ENCODE measurements at regions not wholly inside any gene's neighbourhood (a gene's known extent, or its start where the extent isn't known, plus 50 kb on each side); places are given as distances from the start of the nearest gene placed in this dataset.

GRCh38 chr6:19107468-19107867 lies 720.3 kb downstream of the RNF144B start:
- H3K79me2 ChIP-seq (ENCODE audit: insufficient read depth, low read length): no peaks in the 10 kb centered on the region
- H3K27me3 ChIP-seq (ENCODE audit: insufficient read depth, low read length, poor library complexity): no peaks in the 10 kb centered on the region
- no peak overlapping the region for H3K4me3 ChIP-seq (ENCODE audit: low read depth in 1 of 2, low read length in 2 of 2)
- H3K9ac ChIP-seq (ENCODE audit: low read depth, low read length): no peak overlapping the region
- H3K4me2 ChIP-seq (ENCODE audit: insufficient read depth, low read length): no peak overlapping the region
- H4K20me1 ChIP-seq (ENCODE audit: insufficient read depth, low read length): no peaks in the 10 kb centered on the region
- no peak for ATAC-seq (ENCODE audit: insufficient read depth, low read depth)
- no peaks in the 10 kb centered on the region for H3K9me3 ChIP-seq (ENCODE audit: insufficient read depth, low read length, severe bottlenecking)
- no peak overlapping the region for H3K27ac ChIP-seq (ENCODE audit: low read length)
- H3K4me1 ChIP-seq (ENCODE audit: insufficient read depth, low read length): no peaks in the 10 kb centered on the region
- H2AFZ ChIP-seq (ENCODE audit: low read depth, low read length): no peak overlapping the region
- H3K36me3 ChIP-seq (ENCODE audit: insufficient read depth, low read length): no peaks in the 10 kb centered on the region
- no peak for DNase-seq
- TF ChIP-seq CTCF (IDR thresholded peaks at IDR 0.05; ENCODE audit: borderline replicate concordance, extremely low read depth, low read length, poor library complexity, severe bottlenecking) (no peak), EZH2 (IDR thresholded peaks at IDR 0.05; ENCODE audit: borderline replicate concordance, low read depth, low read length, severe bottlenecking) (no peak)

- Histone ChIP-seq H3K9me3 (ENCODE audit: insufficient read depth, low read length, severe bottlenecking) (no peaks in the 10 kb centered on the region), H3K4me2 (ENCODE audit: insufficient read depth, low read length) (no peak overlapping the region), H2AFZ (ENCODE audit: low read depth, low read length) (no peak overlapping the region), H3K4me1 (ENCODE audit: insufficient read depth, low read length) (no peaks in the 10 kb centered on the region), H3K27ac (ENCODE audit: low read length) (no peak overlapping the region), H3K27me3 (ENCODE audit: insufficient read depth, low read length, poor library complexity) (no peaks in the 10 kb centered on the region), H3K9ac (ENCODE audit: low read depth, low read length) (no peak overlapping the region), H3K4me3 (ENCODE audit: low read depth in 1 of 2, low read length in 2 of 2) (no peak overlapping the region), H3K79me2 (ENCODE audit: insufficient read depth, low read length) (no peaks in the 10 kb centered on the region), H4K20me1 (ENCODE audit: insufficient read depth, low read length) (no peaks in the 10 kb centered on the region), H3K36me3 (ENCODE audit: insufficient read depth, low read length) (no peaks in the 10 kb centered on the region)
- DNase-seq (no peak), ATAC-seq (ENCODE audit: insufficient read depth, low read depth) (no peak)
- no peak for TF ChIP-seq EZH2 (IDR thresholded peaks at IDR 0.05; ENCODE audit: borderline replicate concordance, low read depth, low read length, severe bottlenecking)
- no peak for TF ChIP-seq CTCF (IDR thresholded peaks at IDR 0.05; ENCODE audit: borderline replicate concordance, extremely low read depth, low read length, poor library complexity, severe bottlenecking)
These were observed 715.6 kb upstream of the ID4 start for GRCh38 chr6:19121521-19121920.

- ATAC-seq (ENCODE audit: insufficient read depth, low read depth): no peak
- H3K27me3 ChIP-seq (ENCODE audit: insufficient read depth, low read length, poor library complexity): no peaks in the 10 kb centered on the region
- no peaks in the 10 kb centered on the region for H4K20me1 ChIP-seq (ENCODE audit: insufficient read depth, low read length)
- no peaks in the 10 kb centered on the region for H3K79me2 ChIP-seq (ENCODE audit: insufficient read depth, low read length)
- H3K36me3 ChIP-seq (ENCODE audit: insufficient read depth, low read length): no peaks in the 10 kb centered on the region
- no peak overlapping the region for H3K4me3 ChIP-seq (ENCODE audit: low read depth in 1 of 2, low read length in 2 of 2)
- no peaks in the 10 kb centered on the region for H3K4me1 ChIP-seq (ENCODE audit: insufficient read depth, low read length)
- DNase-seq: no peak
- H3K9me3 ChIP-seq (ENCODE audit: insufficient read depth, low read length, severe bottlenecking): no peaks in the 10 kb centered on the region
- H2AFZ ChIP-seq (ENCODE audit: low read depth, low read length): no peak overlapping the region
- H3K27ac ChIP-seq (ENCODE audit: low read length): no peak overlapping the region
- H3K9ac ChIP-seq (ENCODE audit: low read depth, low read length): no peak overlapping the region
- no peak overlapping the region for H3K4me2 ChIP-seq (ENCODE audit: insufficient read depth, low read length)
- no peak for TF ChIP-seq EZH2 (IDR thresholded peaks at IDR 0.05; ENCODE audit: borderline replicate concordance, low read depth, low read length, severe bottlenecking)
- TF ChIP-seq CTCF (IDR thresholded peaks at IDR 0.05; ENCODE audit: borderline replicate concordance, extremely low read depth, low read length, poor library complexity, severe bottlenecking): no peak
These were observed 710.1 kb upstream of the ID4 start for GRCh38 chr6:19127081-19127480.

GRCh38 chr6:19128701-19129100 lies 708.5 kb upstream of the ID4 start:
- no peak for ATAC-seq (ENCODE audit: insufficient read depth, low read depth)

More at GRCh38 chr6:19128701-19129100, 708.5 kb upstream of the ID4 start:
- Histone ChIP-seq H3K9ac (ENCODE audit: low read depth, low read length) (no peak overlapping the region), H3K4me2 (ENCODE audit: insufficient read depth, low read length) (no peak overlapping the region), H3K79me2 (ENCODE audit: insufficient read depth, low read length) (no peaks in the 10 kb centered on the region), H4K20me1 (ENCODE audit: insufficient read depth, low read length) (no peaks in the 10 kb centered on the region), H3K9me3 (ENCODE audit: insufficient read depth, low read length, severe bottlenecking) (no peaks in the 10 kb centered on the region), H3K4me3 (ENCODE audit: low read depth in 1 of 2, low read length in 2 of 2) (no peak overlapping the region), H3K4me1 (ENCODE audit: insufficient read depth, low read length) (no peaks in the 10 kb centered on the region), H3K27ac (ENCODE audit: low read length) (no peak overlapping the region), H3K36me3 (ENCODE audit: insufficient read depth, low read length) (no peaks in the 10 kb centered on the region), H3K27me3 (ENCODE audit: insufficient read depth, low read length, poor library complexity) (no peaks in the 10 kb centered on the region), H2AFZ (ENCODE audit: low read depth, low read length) (no peak overlapping the region)
- TF ChIP-seq CTCF (IDR thresholded peaks at IDR 0.05; ENCODE audit: borderline replicate concordance, extremely low read depth, low read length, poor library complexity, severe bottlenecking) (no peak), EZH2 (IDR thresholded peaks at IDR 0.05; ENCODE audit: borderline replicate concordance, low read depth, low read length, severe bottlenecking) (no peak)
- no peak for DNase-seq
